ENCODE measurements at regions not wholly inside any gene's neighbourhood (a gene's known extent, or its start where the extent isn't known, plus 50 kb on each side); places are given as distances from the start of the nearest gene placed in this dataset.
"Not testable (repeated sequence)": the region's sequence is repeated elsewhere in the genome, so short reads cannot be mapped to it uniquely, and the experiment has no call there.

DNA sequence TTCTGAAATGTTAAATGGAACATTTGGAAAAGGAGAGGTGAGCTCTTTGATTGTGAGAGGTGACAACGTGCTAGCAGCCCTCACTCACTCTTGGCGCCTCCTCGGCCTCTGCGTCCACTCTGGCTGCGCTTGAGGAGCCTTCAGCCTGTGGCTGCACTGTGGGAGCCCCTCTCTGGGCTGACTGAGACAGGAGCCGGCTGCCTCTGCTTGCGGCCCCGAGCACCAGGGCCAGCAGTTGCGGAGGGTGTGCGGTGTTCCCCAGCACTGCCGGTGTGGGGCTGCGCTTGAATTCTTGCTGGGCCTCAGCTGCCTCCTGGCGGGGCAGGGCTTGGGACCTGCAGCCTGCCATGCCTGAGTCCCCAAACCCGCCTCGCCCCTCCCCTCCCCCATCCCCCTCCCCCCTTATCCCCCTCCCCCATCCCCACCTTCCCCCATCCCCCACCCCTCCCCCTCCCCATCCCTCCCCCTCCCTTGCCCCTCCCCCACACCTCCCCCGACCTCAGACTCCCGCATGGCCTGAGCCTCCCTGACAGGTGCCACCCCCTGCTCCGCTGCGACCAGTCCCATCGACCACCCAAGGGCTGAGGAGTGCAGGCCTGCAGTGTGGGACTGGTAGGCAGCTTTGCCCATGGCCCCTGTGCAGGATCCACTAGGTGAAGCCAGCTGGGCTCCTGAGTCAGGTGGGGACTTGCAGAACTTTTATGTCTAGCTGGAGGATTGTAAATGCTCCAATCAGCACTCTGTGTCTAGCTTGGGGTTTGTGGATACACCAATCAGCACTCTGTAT is 411.0 kb downstream of the OLFM4 start:
- Histone ChIP-seq H3K4me1 (ENCODE audit: insufficient read depth, low read length) (no peaks in the 10 kb centered on the region), H3K9ac (ENCODE audit: low read depth, low read length) (no peak overlapping the region), H3K4me3 (ENCODE audit: low read length) (no peak overlapping the region), H3K9me3 (ENCODE audit: insufficient read depth, low read depth, low read length) (peaks cover 14% of the 10 kb centered on the region; the same call in 1 of the 2 replicates), H3K27ac (ENCODE audit: low read depth, low read length) (no peak overlapping the region), H3K36me3 (ENCODE audit: insufficient read depth, low read length) (no peaks in the 10 kb centered on the region), H3K27me3 (ENCODE audit: insufficient read depth, low read length) (no peaks in the 10 kb centered on the region)
- 95% methylated on average over 17 of the region's 20 CpGs for WGBS

DNA sequence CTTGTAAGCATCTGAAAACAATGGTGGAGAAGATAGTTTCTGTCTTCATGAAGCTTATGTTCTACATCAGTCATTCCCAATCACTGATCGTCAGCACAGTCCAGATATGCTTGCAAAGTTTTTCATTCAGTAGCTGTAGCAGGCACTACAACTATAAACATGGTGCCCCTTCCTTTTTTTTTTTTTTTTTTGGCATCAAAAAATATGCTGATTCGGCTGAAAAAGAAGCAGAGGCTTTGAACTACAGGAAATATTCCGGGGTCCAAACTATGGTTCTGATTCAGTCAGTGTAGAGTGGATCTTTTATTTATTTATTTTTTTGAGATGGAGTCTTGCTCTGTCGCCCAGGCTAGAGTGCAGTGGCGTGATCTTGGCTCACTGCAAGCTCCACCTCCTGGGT is 414.4 kb downstream of the OLFM4 start:
- Histone ChIP-seq H3K9me3 (ENCODE audit: insufficient read depth, low read depth, low read length) (peaks cover 14% of the 10 kb centered on the region; the same call in 1 of the 2 replicates), H3K9ac (ENCODE audit: low read depth, low read length) (no peak overlapping the region), H3K27me3 (ENCODE audit: insufficient read depth, low read length) (no peaks in the 10 kb centered on the region), H3K4me3 (ENCODE audit: low read length) (no peak overlapping the region), H3K27ac (ENCODE audit: low read depth, low read length) (no peak overlapping the region), H3K36me3 (ENCODE audit: insufficient read depth, low read length) (no peaks in the 10 kb centered on the region), H3K4me1 (ENCODE audit: insufficient read depth, low read length) (no peaks in the 10 kb centered on the region)
- WGBS = 95% methylated on average over 4 of the region's 5 CpGs

GRCh38 chr13:53445686-53446085 is 417.1 kb downstream of the OLFM4 start:
- no peak overlapping the region for H3K27ac ChIP-seq (ENCODE audit: low read depth, low read length)
- peaks cover 7% of the 10 kb centered on the region; the same call in 1 of the 2 replicates for H3K9me3 ChIP-seq (ENCODE audit: insufficient read depth, low read depth, low read length)
- H3K36me3 ChIP-seq (ENCODE audit: insufficient read depth, low read length) = no peaks in the 10 kb centered on the region
- no peaks in the 10 kb centered on the region for H3K27me3 ChIP-seq (ENCODE audit: insufficient read depth, low read length)
- H3K9ac ChIP-seq (ENCODE audit: low read depth, low read length) = no peak overlapping the region
- WGBS = 88% methylated on average over 1 of the region's 1 CpG
- no peaks in the 10 kb centered on the region for H3K4me1 ChIP-seq (ENCODE audit: insufficient read depth, low read length)
- no peak overlapping the region for H3K4me3 ChIP-seq (ENCODE audit: low read length)

- H3K27ac ChIP-seq (ENCODE audit: low read depth, low read length) = no peak overlapping the region
- H3K9ac ChIP-seq (ENCODE audit: low read depth, low read length) = no peak overlapping the region
- WGBS = 90% methylated on average over 4 of the region's 4 CpGs
- H3K9me3 ChIP-seq (ENCODE audit: insufficient read depth, low read depth, low read length) = peaks cover 7% of the 10 kb centered on the region; the same call in 1 of the 2 replicates
- H3K4me3 ChIP-seq (ENCODE audit: low read length) = no peak overlapping the region
- H3K4me1 ChIP-seq (ENCODE audit: insufficient read depth, low read length) = no peaks in the 10 kb centered on the region
- no peaks in the 10 kb centered on the region for H3K27me3 ChIP-seq (ENCODE audit: insufficient read depth, low read length)
- H3K36me3 ChIP-seq (ENCODE audit: insufficient read depth, low read length) = no peaks in the 10 kb centered on the region
Observed at GRCh38 chr13:53447456-53447855, 418.8 kb downstream of the OLFM4 start.

GRCh38 chr13:53447863-53448262 is 419.2 kb downstream of the OLFM4 start:
- no peak overlapping the region for H3K4me3 ChIP-seq (ENCODE audit: low read length)
- no peak overlapping the region for H3K27ac ChIP-seq (ENCODE audit: low read depth, low read length)
- no peaks in the 10 kb centered on the region for H3K36me3 ChIP-seq (ENCODE audit: insufficient read depth, low read length)
- H3K9ac ChIP-seq (ENCODE audit: low read depth, low read length) = no peak overlapping the region
- no peaks in the 10 kb centered on the region for H3K27me3 ChIP-seq (ENCODE audit: insufficient read depth, low read length)
- no peaks in the 10 kb centered on the region for H3K4me1 ChIP-seq (ENCODE audit: insufficient read depth, low read length)
- peaks cover 7% of the 10 kb centered on the region; the same call in 1 of the 2 replicates for H3K9me3 ChIP-seq (ENCODE audit: insufficient read depth, low read depth, low read length)
- WGBS = 85% methylated on average over 4 of the region's 5 CpGs

- not testable (repeated sequence) for H3K9ac ChIP-seq (ENCODE audit: low read depth, low read length); H3K36me3 ChIP-seq (ENCODE audit: insufficient read depth, low read length); H3K4me1 ChIP-seq (ENCODE audit: insufficient read depth, low read length); H3K27me3 ChIP-seq (ENCODE audit: insufficient read depth, low read length); H3K4me3 ChIP-seq (ENCODE audit: low read length); H3K27ac ChIP-seq (ENCODE audit: low read depth, low read length)
- H3K9me3 ChIP-seq (ENCODE audit: insufficient read depth, low read depth, low read length) = peaks cover 21% of the 10 kb centered on the region; the same call in 1 of the 2 replicates
- WGBS = 92% methylated on average over 28 of the region's 29 CpGs
Observed at GRCh38 chr13:53452263-53452808, 423.7 kb downstream of the OLFM4 start.

DNA sequence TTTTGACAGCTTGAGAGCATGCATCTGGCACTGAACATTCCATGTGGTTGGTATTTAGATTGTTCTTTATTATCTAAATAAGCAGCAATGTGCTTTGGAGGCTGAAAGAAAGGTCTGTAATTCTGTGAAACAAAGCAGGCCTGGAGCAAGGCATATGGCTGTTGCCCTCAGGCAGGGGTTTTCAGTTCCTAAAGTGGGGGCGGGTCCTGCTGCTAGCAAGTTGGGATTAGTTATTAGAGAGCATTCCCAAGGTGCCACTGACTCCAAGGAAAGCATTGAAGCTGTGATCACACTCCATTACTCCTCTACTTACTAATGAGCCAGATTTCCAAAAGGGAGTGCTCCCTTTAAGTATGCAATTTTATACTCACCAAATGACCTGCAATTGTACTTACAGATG is 432.2 kb downstream of the OLFM4 start:
- Histone ChIP-seq H3K27ac (ENCODE audit: low read depth, low read length) (no peak overlapping the region), H3K27me3 (ENCODE audit: insufficient read depth, low read length) (no peaks in the 10 kb centered on the region), H3K4me1 (ENCODE audit: insufficient read depth, low read length) (no peaks in the 10 kb centered on the region), H3K36me3 (ENCODE audit: insufficient read depth, low read length) (no peaks in the 10 kb centered on the region), H3K9me3 (ENCODE audit: insufficient read depth, low read depth, low read length) (no peaks in the 10 kb centered on the region), H3K4me3 (ENCODE audit: low read length) (no peak overlapping the region), H3K9ac (ENCODE audit: low read depth, low read length) (no peak overlapping the region)
- 71% methylated on average over 1 of the region's 1 CpG for WGBS

- Histone ChIP-seq H3K36me3 (ENCODE audit: insufficient read depth, low read length) (no peaks in the 10 kb centered on the region), H3K27me3 (ENCODE audit: insufficient read depth, low read length) (no peaks in the 10 kb centered on the region), H3K27ac (ENCODE audit: low read depth, low read length) (no peak overlapping the region), H3K4me1 (ENCODE audit: insufficient read depth, low read length) (no peaks in the 10 kb centered on the region), H3K4me3 (ENCODE audit: low read length) (no peak overlapping the region), H3K9me3 (ENCODE audit: insufficient read depth, low read depth, low read length) (no peaks in the 10 kb centered on the region), H3K9ac (ENCODE audit: low read depth, low read length) (no peak overlapping the region)
- 100% methylated on average over 3 of the region's 3 CpGs for WGBS
Observed at GRCh38 chr13:53463106-53463505, 434.5 kb downstream of the OLFM4 start.

- Histone ChIP-seq H3K4me1 (ENCODE audit: insufficient read depth, low read length) (no peaks in the 10 kb centered on the region), H3K27me3 (ENCODE audit: insufficient read depth, low read length) (no peaks in the 10 kb centered on the region), H3K9ac (ENCODE audit: low read depth, low read length) (no peak overlapping the region), H3K27ac (ENCODE audit: low read depth, low read length) (no peak overlapping the region), H3K36me3 (ENCODE audit: insufficient read depth, low read length) (no peaks in the 10 kb centered on the region), H3K4me3 (ENCODE audit: low read length) (no peak overlapping the region), H3K9me3 (ENCODE audit: insufficient read depth, low read depth, low read length) (no peaks in the 10 kb centered on the region)
- 95% methylated on average over 1 of the region's 1 CpG for WGBS
Observed at GRCh38 chr13:53466576-53466975, 438.0 kb downstream of the OLFM4 start.

GRCh38 chr13:53473397-53473796 is 444.8 kb downstream of the OLFM4 start:
- H3K4me1 ChIP-seq (ENCODE audit: insufficient read depth, low read length) = no peaks in the 10 kb centered on the region
- WGBS = 78% methylated on average over 4 of the region's 4 CpGs

GRCh38 chr13:53474878-53475277 is 446.3 kb downstream of the OLFM4 start:
- Histone ChIP-seq H3K36me3 (ENCODE audit: insufficient read depth, low read length) (no peaks in the 10 kb centered on the region), H3K4me1 (ENCODE audit: insufficient read depth, low read length) (no peaks in the 10 kb centered on the region), H3K4me3 (ENCODE audit: low read length) (no peak overlapping the region), H3K27ac (ENCODE audit: low read depth, low read length) (no peak overlapping the region), H3K9me3 (ENCODE audit: insufficient read depth, low read depth, low read length) (no peaks in the 10 kb centered on the region), H3K9ac (ENCODE audit: low read depth, low read length) (no peak overlapping the region), H3K27me3 (ENCODE audit: insufficient read depth, low read length) (no peaks in the 10 kb centered on the region)
- 80% methylated on average over 2 of the region's 2 CpGs for WGBS

More at GRCh38 chr13:53473397-53473796, 444.8 kb downstream of the OLFM4 start:
- Histone ChIP-seq H3K9me3 (ENCODE audit: insufficient read depth, low read depth, low read length) (no peaks in the 10 kb centered on the region), H3K36me3 (ENCODE audit: insufficient read depth, low read length) (no peaks in the 10 kb centered on the region), H3K27me3 (ENCODE audit: insufficient read depth, low read length) (no peaks in the 10 kb centered on the region), H3K27ac (ENCODE audit: low read depth, low read length) (no peak overlapping the region), H3K9ac (ENCODE audit: low read depth, low read length) (no peak overlapping the region), H3K4me3 (ENCODE audit: low read length) (no peak overlapping the region)

All from HUES64 (cell line).